Right atrium auricular region (tissue), 2 donors: ENCODE measurements at regions not wholly inside any gene's neighbourhood (a gene's known extent, or its start where the extent isn't known, plus 50 kb on each side); places are given as distances from the start of the nearest gene placed in this dataset.

Source experiments
- DNase-seq: peaks from one replicate; pipeline ENCODE4 v3.0.0-alpha.2; 2019; ENCODE audit warnings: low spot score
- H3K27ac ChIP-seq, 2 donors: fragments of 200-600 bp; sonication (generic); 1 replicate in 1 of 2; 2 replicates in 1 of 2; pipeline ENCODE4 v1.5.1; 2016 to 2019
- H3K27me3 ChIP-seq, 2 donors: fragments of 200-600 bp; sonication (generic); one replicate each; pipeline versions ENCODE4 v1.5.1 to v1.6.0; 2017 to 2019
- H3K36me3 ChIP-seq: fragments of 200-600 bp; sonication (generic); one replicate; pipeline ENCODE4 v1.5.1; 2016
- H3K4me1 ChIP-seq, 2 donors: fragments of 200-600 bp; sonication (generic); one replicate each; pipeline versions ENCODE4 v1.5.1 to v1.6.0; 2017 to 2019
- H3K4me3 ChIP-seq, 2 donors: fragments of 200-600 bp; sonication (generic); 1 replicate in 1 of 2; 2 replicates in 1 of 2; pipeline ENCODE4 v1.5.1; 2017 to 2019; ENCODE audit warnings: mild to moderate bottlenecking in 1 of 2, moderate library complexity in 1 of 2
- H3K9me3 ChIP-seq, 2 donors: fragments of 200-600 bp; sonication (generic); one replicate each; pipeline ENCODE4 v1.5.1; 2019
- CTCF ChIP-seq, 2 donors: fragments of 200-600 bp; sonication (generic); IDR thresholded peaks; one replicate each; pipeline ENCODE4 v1.5.1; 2019; ENCODE audit warnings: antibody characterized with exemption in 2 of 2

GRCh38 chr12:77619425-77619824 lies 211.3 kb upstream of the NAV3 start:
- Histone ChIP-seq H3K27me3 (no peaks in the 10 kb centered on the region), H3K27ac (no peak overlapping the region), H3K4me1 (no peaks in the 10 kb centered on the region), H3K4me3 (no peak overlapping the region), H3K36me3 (no peaks in the 10 kb centered on the region), H3K9me3 (peaks cover 0 to 13% of the 10 kb centered on the region in 2 donors)
- TF ChIP-seq CTCF (IDR thresholded peaks at IDR 0.05): no peak
- no peak for DNase-seq

- Histone ChIP-seq H3K4me3 (no peak overlapping the region), H3K9me3 (peaks cover 0 to 13% of the 10 kb centered on the region in 2 donors), H3K36me3 (no peaks in the 10 kb centered on the region), H3K27me3 (no peaks in the 10 kb centered on the region), H3K27ac (no peak overlapping the region), H3K4me1 (no peaks in the 10 kb centered on the region)
- TF ChIP-seq CTCF (IDR thresholded peaks at IDR 0.05): no peak
- no peak for DNase-seq
Measured at GRCh38 chr12:77617818-77618217, 212.9 kb upstream of the NAV3 start.

- TF ChIP-seq CTCF (IDR thresholded peaks at IDR 0.05): no peak
- Histone ChIP-seq H3K9me3 (peaks cover 0 to 13% of the 10 kb centered on the region in 2 donors), H3K4me3 (no peak overlapping the region), H3K27ac (no peak overlapping the region), H3K27me3 (no peaks in the 10 kb centered on the region), H3K36me3 (no peaks in the 10 kb centered on the region), H3K4me1 (no peaks in the 10 kb centered on the region)
- no peak for DNase-seq
Measured at GRCh38 chr12:77615332-77615731, 215.4 kb upstream of the NAV3 start.

GRCh38 chr12:77613411-77613810 lies 217.3 kb upstream of the NAV3 start:
- Histone ChIP-seq H3K36me3 (no peaks in the 10 kb centered on the region), H3K4me1 (peaks cover 0 to 3% of the 10 kb centered on the region in 2 donors), H3K9me3 (peaks cover 0 to 13% of the 10 kb centered on the region in 2 donors), H3K4me3 (no peak overlapping the region), H3K27me3 (no peaks in the 10 kb centered on the region), H3K27ac (no peak overlapping the region)
- TF ChIP-seq CTCF (IDR thresholded peaks at IDR 0.05): no peak
- no peak for DNase-seq

GRCh38 chr12:77610446-77610845 lies 220.2 kb upstream of the NAV3 start:
- Histone ChIP-seq H3K4me1 (peaks cover 0 to 6% of the 10 kb centered on the region in 2 donors), H3K27ac (no peak overlapping the region), H3K27me3 (no peaks in the 10 kb centered on the region), H3K36me3 (no peaks in the 10 kb centered on the region), H3K4me3 (no peak overlapping the region), H3K9me3 (no peaks in the 10 kb centered on the region)
- no peak for DNase-seq
- no peak for TF ChIP-seq CTCF (IDR thresholded peaks at IDR 0.05)

GRCh38 chr12:77609016-77609415 lies 221.7 kb upstream of the NAV3 start:
- DNase-seq: no peak
- H3K27me3 ChIP-seq: no peaks in the 10 kb centered on the region
- no peak for TF ChIP-seq CTCF (IDR thresholded peaks at IDR 0.05)
- no peaks in the 10 kb centered on the region for H3K9me3 ChIP-seq
- H3K36me3 ChIP-seq: no peaks in the 10 kb centered on the region
- peaks cover 0 to 6% of the 10 kb centered on the region in 2 donors for H3K4me1 ChIP-seq
- H3K27ac ChIP-seq: no peak overlapping the region
- H3K4me3 ChIP-seq: no peak overlapping the region
